Activated T-cell treated with anti-CD3 and anti-CD28 coated beads, Interleukin-2, amount 50 U/mL, for 72 hours (primary cell): ENCODE measurements at regions not wholly inside any gene's neighbourhood (a gene's known extent, or its start where the extent isn't known, plus 50 kb on each side); places are given as distances from the start of the nearest gene placed in this dataset.

ENCODE experiments used
- ATAC-seq, 2 donors: fragments of 150-1000 bp; cut with Tn5 transposase; replicated peaks in 1 of 2; 2 replicates each; pipeline ENCODE4 v1.10.0; 2021; ENCODE audit warnings: moderate library complexity in 2 of 2, mild to moderate bottlenecking in 1 of 2
- DNase-seq, 2 donors: peaks; one replicate each; pipeline ENCODE4 v3.0.0; 2021 to 2022; ENCODE audit warnings: mixed read lengths in 1 of 2
- H3K27ac Mint-ChIP-seq: one replicate; pipeline ENCODE4 v1.8.0; 2022; ENCODE audit warnings: mild to moderate bottlenecking, moderate library complexity, mixed read lengths
- H3K27me3 Mint-ChIP-seq: one replicate; pipeline ENCODE4 v1.8.0; 2022; ENCODE audit warnings: low read depth, mixed read lengths
- H3K36me3 Mint-ChIP-seq, 2 donors: one replicate each; pipeline ENCODE4 v1.8.0; 2022; ENCODE audit warnings: mixed read lengths in 2 of 2, mild to moderate bottlenecking in 1 of 2; ENCODE audit not compliant: insufficient read depth in 2 of 2
- H3K4me1 Mint-ChIP-seq: one replicate; pipeline ENCODE4 v1.8.0; 2022; ENCODE audit warnings: low read depth, mixed read lengths
- H3K4me3 Mint-ChIP-seq, 2 donors: one replicate each; pipeline ENCODE4 v1.8.0; 2022; ENCODE audit warnings: mild to moderate bottlenecking in 2 of 2, mixed read lengths in 2 of 2, moderate library complexity in 2 of 2
- H3K9me3 Mint-ChIP-seq, 2 donors: one replicate each; pipeline ENCODE4 v1.8.0; 2022; ENCODE audit warnings: mixed read lengths in 2 of 2

DNA sequence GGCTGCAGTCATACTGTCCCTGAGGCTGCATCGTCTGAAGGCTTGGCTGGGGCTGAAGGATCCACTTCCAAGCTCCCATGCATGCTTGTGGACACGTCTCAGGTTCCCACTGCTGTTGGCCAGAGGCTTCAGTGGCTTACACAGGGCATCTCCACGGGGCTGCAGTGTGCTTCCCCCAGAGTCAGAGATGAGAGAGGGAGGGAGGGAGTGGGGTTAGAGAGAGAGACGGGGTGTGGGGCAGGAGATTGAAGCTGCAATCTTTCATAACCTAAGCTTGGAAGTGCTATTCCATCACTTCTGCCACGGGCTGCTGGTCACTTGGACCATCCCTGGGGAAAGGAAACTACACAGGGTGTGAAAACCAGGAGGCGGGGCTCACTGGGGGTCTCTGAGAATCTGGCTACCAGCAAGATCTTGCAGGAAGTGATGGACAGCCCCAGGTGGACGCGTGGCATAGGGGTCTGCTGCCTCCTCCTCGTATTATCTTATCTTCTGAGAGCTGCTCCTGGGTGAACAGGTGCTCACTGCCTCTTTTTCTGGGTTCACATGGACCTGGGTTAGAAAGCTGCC lies 63.0 kb upstream of the MYEOV start:
- Mint-ChIP-seq H3K27ac (no peak overlapping the region), H3K27me3 (peaks cover 16% of the 10 kb centered on the region), H3K4me1 (no peaks in the 10 kb centered on the region), H3K9me3 (peaks cover 5 to 9% of the 10 kb centered on the region in 2 donors), H3K36me3 (peaks cover 2 to 6% of the 10 kb centered on the region in 2 donors), H3K4me3 (no peak overlapping the region)
- ATAC-seq (no peak), DNase-seq (no peak)

DNA sequence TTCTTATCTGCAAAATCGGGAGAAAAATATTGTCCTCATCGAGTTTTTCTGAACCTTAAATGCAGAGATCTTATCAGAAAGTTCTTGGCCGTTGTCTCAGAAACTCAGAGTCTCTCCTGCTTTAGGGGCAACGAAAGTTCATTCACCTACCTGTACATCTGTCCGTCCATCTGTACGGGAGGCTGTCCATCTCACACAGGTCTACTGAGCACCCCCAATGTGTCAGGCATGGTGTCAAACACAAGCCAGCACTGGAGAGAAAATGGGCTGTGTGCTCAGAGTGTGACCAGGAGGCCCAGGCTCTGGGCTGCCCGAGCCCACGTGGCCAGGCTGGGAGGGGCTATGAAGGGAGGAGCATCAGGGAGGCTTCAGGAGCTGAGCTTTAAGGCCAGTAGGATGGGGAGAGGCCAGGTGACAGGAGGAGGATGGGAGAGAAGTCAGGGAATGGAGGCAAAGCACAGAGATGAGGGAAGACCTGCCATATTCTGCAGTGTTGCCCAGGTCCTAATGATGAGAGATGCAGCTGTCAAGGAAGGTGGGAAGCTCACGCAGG lies 62.4 kb upstream of the MYEOV start:
- H3K4me3 Mint-ChIP-seq = no peak overlapping the region
- no peaks in the 10 kb centered on the region for H3K4me1 Mint-ChIP-seq
- peaks cover 3 to 5% of the 10 kb centered on the region in 2 donors for H3K9me3 Mint-ChIP-seq
- no peak for DNase-seq
- ATAC-seq = no peak
- H3K27me3 Mint-ChIP-seq = peaks cover 10% of the 10 kb centered on the region
- no peak overlapping the region for H3K27ac Mint-ChIP-seq
- peaks cover 0 to 2% of the 10 kb centered on the region in 2 donors for H3K36me3 Mint-ChIP-seq

DNA sequence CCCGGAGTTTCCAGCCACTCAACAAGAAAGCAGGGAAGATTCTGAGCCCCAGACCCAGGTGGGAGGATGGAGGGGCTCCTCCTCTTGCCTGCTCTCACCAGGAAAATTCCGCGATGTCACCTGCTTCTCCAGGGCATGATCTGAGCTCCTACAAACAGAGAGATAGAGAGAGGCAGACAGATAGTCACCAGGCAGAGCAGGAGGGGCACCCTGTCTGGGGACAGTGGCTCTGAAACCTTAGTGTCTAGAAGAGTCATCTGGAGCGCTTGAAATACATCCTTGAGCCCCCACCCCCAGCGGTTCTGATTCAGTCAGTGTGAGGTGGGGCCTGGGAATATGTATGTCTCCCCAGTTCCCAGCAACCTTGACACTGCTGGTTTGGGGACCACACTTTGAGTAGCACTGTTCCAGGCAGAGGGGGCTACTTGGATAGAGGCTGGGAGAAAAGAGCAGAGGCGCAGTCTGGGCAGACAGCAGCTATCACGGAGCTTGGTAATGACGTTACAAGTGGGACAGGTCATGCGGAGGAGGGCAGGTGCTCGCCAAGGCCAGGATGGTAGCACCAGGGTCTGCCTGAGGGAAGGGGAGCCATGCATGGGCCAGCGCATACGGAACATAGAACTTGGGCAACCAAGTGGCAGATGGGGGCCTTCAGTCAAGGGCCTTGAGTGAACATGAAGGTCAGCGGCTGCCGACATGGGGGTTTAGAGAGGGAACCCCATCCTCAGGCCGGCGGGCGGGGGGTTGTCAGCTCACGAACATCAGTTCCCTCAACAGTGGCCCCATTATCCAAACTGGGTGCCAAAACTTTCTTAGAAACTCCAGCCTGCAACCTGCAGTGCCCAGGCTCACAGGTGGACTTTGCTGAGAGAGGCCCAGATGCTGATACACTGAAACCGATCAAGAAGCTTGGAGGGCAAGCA lies 60.9 kb upstream of the MYEOV start:
- no peak overlapping the region for H3K27ac Mint-ChIP-seq
- H3K36me3 Mint-ChIP-seq = no peaks in the 10 kb centered on the region
- DNase-seq = no peak

DNA sequence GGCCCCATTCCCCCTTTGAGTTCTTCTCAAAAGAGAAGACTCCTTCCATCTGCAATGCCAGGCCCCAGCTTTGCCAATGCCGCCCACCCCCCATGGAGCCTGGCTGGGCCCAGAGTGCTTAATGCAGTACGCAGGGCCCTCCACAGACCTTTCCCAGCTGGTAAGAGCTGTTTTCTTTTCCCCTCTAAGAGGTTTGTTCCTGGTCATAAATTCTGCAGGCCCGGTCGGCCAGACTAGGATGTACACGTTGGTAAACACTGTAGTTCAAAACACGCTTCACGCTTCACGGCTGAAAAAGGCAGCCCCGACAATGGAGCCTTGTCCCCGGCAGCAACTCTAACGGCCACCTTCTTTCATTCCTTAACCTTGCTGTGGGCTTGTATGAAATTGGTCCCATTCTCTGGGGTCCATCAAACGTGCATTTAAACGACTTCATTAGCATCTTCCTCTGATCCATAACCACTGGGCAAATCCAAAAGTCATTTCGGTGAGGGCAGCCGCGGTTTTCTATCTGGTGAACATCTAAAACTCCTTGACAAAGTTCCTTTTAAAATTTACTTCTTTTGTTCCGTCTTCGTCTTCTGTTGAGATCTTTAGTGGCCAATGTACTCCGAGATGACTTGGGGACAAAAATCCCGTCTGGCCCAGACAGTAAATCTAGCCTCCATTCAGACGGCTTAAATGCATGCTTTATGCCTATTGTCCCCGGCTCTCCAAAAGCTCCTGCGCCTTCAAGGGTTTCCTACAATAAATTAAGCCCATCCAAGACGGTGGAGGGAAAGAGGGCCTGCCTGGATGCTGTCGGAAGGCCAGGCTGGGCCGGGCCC lies 60.0 kb upstream of the MYEOV start:
- no peaks in the 10 kb centered on the region for H3K27me3 Mint-ChIP-seq
- H3K27ac Mint-ChIP-seq = no peak overlapping the region
- ATAC-seq = no peak
- no peak overlapping the region for H3K4me3 Mint-ChIP-seq
- no peak for DNase-seq
- H3K9me3 Mint-ChIP-seq = no peaks in the 10 kb centered on the region
- peaks cover 10% of the 10 kb centered on the region for H3K4me1 Mint-ChIP-seq
- peaks cover 0 to 3% of the 10 kb centered on the region in 2 donors for H3K36me3 Mint-ChIP-seq

More for the DNA sequence above, 60.9 kb upstream of the MYEOV start:
- Mint-ChIP-seq H3K9me3 (no peaks in the 10 kb centered on the region), H3K27me3 (no peaks in the 10 kb centered on the region), H3K4me3 (no peak overlapping the region), H3K4me1 (peaks cover 1% of the 10 kb centered on the region)
- ATAC-seq = no peak

DNA sequence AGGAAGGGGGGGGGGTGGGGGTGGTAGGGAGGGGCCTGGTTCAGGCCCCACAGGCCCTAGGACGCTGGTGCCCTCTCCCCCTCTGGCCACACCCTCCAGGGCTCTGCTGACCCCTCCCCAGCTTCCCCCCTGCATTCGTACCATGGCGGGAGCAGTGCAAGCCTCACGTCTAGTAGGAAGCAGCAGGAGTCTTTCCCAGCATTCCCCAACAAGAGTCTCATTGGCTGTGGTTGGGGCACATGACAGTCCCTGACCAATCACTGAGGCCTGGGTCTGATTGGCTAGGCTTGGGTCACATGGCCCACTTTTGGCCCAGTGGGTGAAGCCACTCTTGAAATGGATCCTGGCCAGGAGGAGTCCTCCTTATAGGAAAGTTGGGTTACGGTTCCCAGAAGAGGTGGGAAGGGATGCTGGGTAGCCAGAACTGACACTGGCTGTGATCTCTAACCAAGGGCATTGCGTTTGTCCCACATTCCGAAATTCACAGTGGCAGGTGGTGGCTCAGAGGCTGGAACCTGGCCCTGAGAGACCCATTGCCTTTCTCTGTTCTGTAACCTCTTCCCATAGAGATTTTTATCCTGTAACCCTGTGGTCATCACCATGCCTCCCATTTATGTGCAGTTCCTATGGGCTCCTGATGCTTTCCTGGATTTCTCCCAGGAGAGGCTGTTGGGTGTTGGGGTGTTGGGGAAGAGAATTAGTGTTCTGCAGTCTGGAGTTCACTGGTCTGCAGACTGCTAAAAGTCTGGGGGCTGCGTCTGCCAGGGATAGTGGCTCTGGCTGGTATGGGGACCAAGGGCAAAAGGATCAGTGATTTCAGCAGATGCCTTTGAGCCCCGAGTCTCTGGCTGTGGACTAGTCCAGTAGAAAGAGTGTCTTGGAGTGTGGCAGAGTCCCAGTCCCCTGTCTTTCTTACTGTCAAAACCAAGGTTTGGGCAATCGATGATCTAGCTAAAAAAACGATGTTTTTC lies 58.9 kb upstream of the MYEOV start:
- Mint-ChIP-seq H3K36me3 (peaks cover 0 to 3% of the 10 kb centered on the region in 2 donors), H3K27ac (no peak overlapping the region), H3K9me3 (no peaks in the 10 kb centered on the region), H3K27me3 (no peaks in the 10 kb centered on the region), H3K4me1 (peaks cover 20% of the 10 kb centered on the region), H3K4me3 (no peak overlapping the region)
- DNase-seq (no peak), ATAC-seq (no peak)

DNA sequence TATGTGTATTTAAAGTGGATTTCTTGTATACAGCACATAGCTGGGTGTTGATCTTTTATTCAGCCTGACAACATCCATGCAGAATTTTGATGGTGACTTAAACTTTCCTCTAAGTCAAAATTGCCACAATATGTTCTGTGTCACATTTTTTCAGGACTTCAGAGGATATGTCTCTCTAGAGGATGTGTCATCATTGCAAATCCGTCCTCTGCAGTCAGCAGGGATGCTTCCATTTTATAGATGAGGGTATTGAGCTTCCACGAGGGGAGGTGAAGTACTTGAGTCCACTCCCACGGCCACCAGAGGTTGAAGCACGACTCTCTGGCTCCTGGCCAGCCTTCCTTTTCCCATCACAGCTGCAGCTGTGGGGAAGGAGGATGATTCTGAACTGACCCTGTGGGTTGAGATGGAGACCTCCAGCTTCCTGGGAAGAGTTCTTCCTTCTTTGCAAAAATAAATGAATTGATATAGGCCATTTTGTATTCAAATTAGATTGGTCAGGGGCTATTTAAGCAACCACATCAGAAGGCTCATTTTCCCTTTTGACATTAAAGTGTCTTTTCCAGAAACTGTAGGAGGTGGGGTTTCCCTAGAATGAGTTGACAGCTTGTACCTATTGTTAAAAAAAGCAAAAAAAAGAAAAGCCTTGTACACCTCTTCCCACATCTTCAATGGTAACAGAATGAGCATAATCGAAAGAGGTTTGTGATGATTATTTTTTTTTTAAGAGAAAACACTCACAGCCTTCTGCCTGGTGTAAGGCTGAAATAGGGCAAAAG lies 55.2 kb upstream of the MYEOV start:
- H3K4me3 Mint-ChIP-seq = peak overlapping the region; percentile 35 to 74
- no peaks in the 10 kb centered on the region for H3K9me3 Mint-ChIP-seq
- peak overlapping the region; percentile 87 for H3K27ac Mint-ChIP-seq
- DNase-seq = no peak
- H3K27me3 Mint-ChIP-seq = no peaks in the 10 kb centered on the region
- peaks cover 30% of the 10 kb centered on the region for H3K4me1 Mint-ChIP-seq
- peaks cover 3% of the 10 kb centered on the region in 2 donors for H3K36me3 Mint-ChIP-seq
- peak; percentile 81 to 82 for ATAC-seq

DNA sequence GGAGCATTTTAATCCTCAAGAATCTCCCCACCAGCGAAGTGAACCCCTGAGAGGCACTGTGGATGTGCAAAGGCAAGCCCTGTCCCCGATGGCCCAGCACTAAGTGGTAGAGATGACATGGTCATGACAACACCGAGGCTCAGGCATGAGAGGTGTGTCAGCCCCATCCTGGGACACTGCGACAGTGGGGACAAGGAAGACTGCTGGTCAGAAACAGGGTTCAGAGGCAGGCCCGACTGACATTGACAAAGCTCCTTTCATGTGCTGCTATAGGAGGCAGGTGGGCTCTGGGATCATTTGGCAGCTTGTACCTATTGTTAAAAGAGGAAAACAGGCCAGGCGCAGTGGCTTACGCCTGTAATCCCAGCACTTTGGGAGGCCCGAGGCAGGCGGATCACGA lies 54.3 kb upstream of the MYEOV start:
- no peak for DNase-seq
- Mint-ChIP-seq H3K36me3 (peaks cover 3% of the 10 kb centered on the region in 2 donors), H3K27ac (no peak overlapping the region), H3K9me3 (no peaks in the 10 kb centered on the region), H3K4me3 (no peak overlapping the region), H3K27me3 (no peaks in the 10 kb centered on the region), H3K4me1 (peaks cover 30% of the 10 kb centered on the region)
- no peak for ATAC-seq

DNA sequence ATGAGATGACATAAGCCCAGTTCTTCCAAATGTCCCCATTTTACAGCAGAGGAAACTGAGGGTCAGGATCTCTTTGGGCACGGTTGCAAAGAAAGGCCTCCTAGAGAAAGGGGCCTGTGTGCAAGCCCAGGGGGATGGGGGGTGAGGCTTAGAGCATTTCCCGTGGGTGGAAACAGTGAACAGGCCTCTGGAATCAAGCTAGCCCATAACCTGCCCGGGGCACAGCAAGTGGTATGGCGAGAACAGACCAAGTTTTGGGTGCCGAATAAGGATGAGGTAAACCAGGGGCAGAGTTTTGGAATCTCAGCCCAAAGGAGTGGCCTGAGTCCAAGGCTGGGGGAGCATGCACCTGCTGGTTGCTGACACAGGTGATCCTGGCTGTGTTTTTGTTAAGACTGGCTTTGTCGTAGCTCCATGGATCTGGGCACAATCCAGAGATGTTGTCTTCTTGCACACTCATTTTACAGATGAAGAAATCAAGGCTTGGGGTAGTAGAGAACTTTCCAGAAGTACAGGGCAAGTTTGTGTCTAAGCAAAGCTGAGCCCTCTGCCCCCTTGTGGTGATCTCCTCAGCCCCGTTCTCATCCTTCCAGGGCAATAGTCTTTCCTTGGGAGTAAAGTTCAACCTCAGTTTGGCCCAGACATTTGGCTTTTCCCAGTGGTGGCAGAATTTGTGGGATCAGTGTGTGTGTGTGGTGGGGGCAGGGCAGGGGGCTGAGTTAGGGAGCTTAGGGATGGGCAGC lies 53.5 kb upstream of the MYEOV start:
- H3K27me3 Mint-ChIP-seq = no peaks in the 10 kb centered on the region
- no peak for ATAC-seq
- H3K36me3 Mint-ChIP-seq = peaks cover 3% of the 10 kb centered on the region in 2 donors
- DNase-seq = no peak
- H3K27ac Mint-ChIP-seq = no peak overlapping the region
- H3K9me3 Mint-ChIP-seq = no peaks in the 10 kb centered on the region
- H3K4me1 Mint-ChIP-seq = peaks cover 30% of the 10 kb centered on the region
- no peak overlapping the region for H3K4me3 Mint-ChIP-seq

DNA sequence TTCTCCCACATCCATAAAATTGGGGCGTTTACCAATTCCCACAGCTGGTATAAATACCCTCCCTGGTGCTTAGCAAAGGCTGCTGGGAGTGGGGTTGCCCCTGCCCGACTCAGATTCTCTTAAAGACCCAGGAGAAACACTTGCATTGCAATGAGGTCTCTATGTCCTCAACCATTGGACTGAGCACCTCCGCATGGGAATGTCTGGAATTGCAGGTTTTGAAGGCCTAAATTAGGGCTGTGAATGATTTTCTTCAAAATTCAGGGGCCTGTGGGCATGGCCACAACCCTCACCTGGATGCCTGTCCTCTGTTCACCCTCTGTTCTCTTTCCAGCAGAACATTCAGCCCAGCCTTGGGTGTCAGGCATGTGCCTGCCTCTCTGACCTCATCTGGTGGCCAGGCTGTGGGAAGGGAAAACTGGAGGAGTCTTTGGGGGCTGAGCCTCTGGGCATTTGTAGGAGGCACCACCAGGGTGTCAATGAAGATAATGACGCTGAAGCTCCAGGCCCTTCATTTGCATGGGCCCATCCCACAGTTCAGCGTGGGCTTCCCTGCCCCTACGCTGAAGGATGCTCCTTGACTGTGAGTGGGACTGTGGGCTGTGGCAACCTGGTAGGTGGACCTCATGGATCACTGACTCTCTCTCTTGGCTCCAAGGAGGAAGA lies 52.7 kb upstream of the MYEOV start:
- ATAC-seq (no peak), DNase-seq (no peak)
- Mint-ChIP-seq H3K27ac (no peak overlapping the region), H3K27me3 (no peaks in the 10 kb centered on the region), H3K4me3 (no peak overlapping the region), H3K4me1 (peaks cover 30% of the 10 kb centered on the region), H3K36me3 (peaks cover 3% of the 10 kb centered on the region in 2 donors), H3K9me3 (no peaks in the 10 kb centered on the region)

DNA sequence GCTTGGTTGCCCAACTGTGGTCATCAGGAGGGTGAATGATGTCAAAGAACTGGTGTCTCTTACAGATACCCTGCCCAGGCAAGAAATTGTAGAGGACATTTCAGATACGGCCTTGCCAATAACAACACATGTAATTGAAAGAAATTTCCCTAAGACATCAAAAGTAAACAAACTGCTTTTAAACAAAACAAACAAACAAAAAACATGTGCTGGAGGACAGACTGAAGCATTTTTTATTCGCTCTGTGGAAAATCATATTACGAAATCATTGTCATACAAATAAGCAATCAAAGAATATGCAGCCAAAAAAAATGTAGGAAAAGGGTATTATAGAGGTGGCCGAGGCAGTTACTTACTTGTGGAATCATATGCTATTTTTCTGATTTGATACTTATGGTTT lies 52.1 kb upstream of the MYEOV start:
- Mint-ChIP-seq H3K9me3 (no peaks in the 10 kb centered on the region), H3K27me3 (no peaks in the 10 kb centered on the region), H3K4me3 (no peak overlapping the region), H3K27ac (no peak overlapping the region), H3K4me1 (peaks cover 30% of the 10 kb centered on the region), H3K36me3 (peaks cover 3% of the 10 kb centered on the region in 2 donors)
- DNase-seq (no peak), ATAC-seq (no peak)
